GM18861 (cell line): ENCODE measurements at regions not wholly inside any gene's neighbourhood (a gene's known extent, or its start where the extent isn't known, plus 50 kb on each side); places are given as distances from the start of the nearest gene placed in this dataset.
A peak's percentile ranks its signal among the peaks of the same experiment; 100 is the strongest.
"Not testable (repeated sequence)": the region's sequence is repeated elsewhere in the genome, so short reads cannot be mapped to it uniquely, and the experiment has no call there.

Experiments
- ATAC-seq: cut with Tn5 transposase; IDR thresholded peaks from one replicate; pipeline ENCODE4 v1.9.1; 2021; ENCODE audit not compliant: unreplicated experiment

- ATAC-seq: not testable (repeated sequence)
These were observed 99.8 kb upstream of the GOLGA6L22 start for GRCh38 chr15:22358932-22359331.

DNA sequence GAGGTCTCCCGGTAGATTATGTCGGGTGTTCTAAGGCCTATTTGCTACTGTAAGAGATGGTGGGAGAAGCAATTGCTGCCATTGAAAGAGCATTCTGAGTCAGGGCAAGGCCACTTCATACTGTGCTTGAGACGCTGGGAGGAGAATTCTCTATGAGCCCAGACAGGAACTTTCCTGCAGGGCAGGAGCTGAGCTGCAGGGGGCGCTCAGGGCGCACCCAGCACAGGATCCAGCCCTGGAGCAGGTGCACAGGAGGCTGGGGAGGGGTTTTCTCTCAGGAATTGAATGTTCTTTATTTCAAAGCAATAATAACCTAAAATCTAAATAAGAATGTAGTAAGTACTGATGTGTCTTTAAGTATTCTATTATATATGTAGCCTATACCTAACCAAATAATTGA, 99.1 kb upstream of the GOLGA6L22 start:
- ATAC-seq: peak; percentile 68

GRCh38 chr15:22360696-22361095, 98.0 kb upstream of the GOLGA6L22 start:
- not testable (repeated sequence) for ATAC-seq

DNA sequence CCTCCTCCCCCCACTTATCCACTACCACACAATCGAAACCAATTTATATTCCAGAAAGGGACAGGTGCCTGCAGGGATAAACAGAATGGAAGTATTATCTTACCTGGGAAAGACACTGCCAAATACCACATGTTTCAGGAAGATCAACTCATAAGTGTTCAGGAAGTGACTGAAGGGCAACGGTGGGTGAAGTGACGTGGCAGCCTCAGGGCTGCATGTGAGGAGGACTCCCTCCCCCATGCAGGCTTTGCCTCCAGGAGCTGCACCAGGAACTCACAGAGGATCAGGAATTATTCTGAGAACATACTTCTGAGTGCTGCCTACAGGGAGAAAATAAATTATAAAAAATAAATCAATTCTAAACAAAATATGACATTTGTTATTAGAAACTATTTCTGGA, 96.2 kb upstream of the GOLGA6L22 start:
- ATAC-seq: not testable (repeated sequence)

DNA sequence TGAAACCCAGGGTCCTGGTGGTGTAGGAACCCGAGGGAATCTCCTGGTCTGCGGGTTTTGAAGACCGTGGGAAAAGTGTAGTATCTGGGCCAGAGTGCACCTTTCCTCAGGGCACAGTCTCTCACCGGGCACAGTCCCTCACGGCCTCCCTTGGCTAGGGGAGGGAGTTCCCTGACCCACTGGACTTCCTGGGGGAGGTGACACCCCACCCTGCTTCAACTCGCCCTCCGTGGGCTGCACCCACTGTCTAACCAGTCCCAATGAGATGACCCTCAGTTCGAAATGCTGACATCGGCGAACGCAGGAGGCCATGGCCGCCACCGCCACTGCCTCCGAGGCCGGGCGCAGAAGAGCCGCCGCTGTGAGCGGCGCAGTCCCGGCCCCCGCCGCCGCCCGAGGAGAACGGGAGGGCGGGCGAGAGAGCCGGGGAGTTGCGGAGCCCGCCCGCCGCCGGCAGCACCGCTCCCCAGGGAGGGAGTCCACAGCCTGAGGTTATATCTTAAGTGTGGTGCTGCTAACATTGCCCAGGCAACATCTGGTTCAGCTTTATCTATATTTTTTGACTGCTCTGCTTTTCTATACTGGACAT, 87.4 kb upstream of the GOLGA6L22 start:
- not testable (repeated sequence) for ATAC-seq

DNA sequence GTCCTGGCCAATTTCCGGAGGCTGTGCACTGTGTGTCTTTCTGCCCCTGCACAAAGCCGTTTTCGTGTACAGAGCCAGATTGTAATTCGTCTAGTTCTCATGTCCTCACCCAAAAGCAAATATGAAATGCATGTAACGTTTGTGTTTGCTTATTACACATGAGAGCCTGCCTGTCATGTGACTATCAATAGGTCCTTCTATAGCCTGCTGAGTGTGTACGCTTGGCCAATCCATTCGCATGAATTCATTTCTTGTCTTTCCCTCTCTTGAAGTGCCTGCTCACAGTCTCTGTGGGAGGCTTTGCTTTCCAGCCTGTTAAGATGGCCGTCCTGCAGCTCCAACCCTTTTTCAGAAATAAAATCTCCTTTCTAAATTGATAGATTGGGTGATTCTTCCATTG, 84.2 kb upstream of the GOLGA6L22 start:
- not testable (repeated sequence) for ATAC-seq

DNA sequence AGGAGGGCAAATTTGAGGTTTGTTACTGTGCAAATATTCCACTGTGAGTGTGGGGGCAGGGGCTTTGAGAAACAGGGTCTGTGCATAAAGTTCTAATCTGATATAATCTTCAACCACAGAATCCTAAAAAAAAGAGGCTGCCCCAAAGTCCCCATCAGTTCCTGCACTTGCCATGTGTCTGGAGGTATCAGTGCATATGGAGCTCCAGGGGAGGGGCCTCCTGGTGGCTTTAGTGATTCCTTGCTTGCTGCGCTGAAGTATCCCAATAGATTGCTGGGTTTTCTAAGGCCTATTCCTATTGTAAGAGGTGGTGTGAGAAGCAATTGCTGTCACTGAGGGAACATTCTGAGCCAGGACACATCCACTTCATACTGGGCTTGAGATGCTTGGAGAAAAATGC, 82.9 kb upstream of the GOLGA6L22 start:
- not testable (repeated sequence) for ATAC-seq

- peak; percentile 79 for ATAC-seq
These were observed 80.8 kb upstream of the GOLGA6L22 start for GRCh38 chr15:22377859-22378258.

DNA sequence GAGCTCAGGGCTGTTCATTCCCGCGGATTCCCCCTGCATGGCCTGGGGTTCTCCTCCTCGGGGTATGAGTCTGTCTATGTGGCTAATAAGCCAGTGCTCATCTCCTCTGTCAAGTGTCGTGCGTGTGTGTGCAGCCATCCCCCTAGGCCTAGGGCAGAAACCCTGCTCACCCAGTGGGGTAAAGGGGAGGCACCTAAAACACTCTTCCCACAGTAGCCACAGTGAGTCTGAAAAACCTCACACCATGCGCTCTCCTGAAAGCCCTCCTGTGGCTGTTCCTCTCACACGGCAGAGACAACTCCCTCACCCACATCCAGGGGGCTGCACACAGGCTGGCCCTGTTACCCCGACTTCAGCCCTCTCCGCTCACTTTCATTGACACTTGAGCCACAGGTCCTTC, 71.0 kb upstream of the GOLGA6L22 start:
- not testable (repeated sequence) for ATAC-seq

DNA sequence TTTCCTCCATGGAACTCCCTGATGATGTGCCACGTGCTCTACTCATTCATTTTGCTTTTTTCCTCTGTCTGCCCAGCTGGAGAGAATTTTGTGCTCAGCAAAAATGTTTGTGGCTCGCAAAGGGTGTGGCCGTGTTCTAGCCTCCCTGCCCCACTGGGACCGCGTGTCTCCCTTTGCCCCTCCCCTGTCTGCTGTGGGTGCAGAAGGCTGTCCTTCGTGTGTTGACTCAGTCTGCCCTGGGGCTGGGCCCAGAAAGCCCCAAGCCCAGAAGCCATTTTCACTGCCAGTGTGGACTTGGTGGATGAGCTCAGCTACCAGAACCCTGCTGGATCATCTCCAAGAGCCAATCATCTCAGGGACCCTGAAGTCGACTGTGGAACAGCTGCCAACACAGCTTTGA, 70.3 kb upstream of the GOLGA6L22 start:
- ATAC-seq: not testable (repeated sequence)

DNA sequence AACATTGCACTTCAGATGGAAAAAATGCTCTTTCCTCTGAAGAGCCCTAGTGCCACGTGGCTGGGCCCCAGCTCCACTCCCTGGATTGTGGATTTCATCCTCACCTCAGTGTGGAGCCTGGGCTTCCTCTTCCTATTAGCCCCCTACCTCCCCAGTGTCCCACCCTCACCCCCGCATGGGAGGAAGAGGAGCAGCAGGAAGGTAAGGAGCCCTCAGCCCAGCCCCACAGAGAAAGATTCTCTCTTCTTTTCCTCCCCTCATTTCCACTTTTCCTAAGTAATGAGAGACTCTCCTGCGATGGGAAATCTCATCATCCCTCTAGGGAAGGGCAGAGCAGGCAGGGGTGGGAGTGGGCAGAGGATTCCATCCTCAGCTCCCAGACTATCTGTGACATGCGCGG, 57.5 kb upstream of the GOLGA6L22 start:
- ATAC-seq: not testable (repeated sequence)

DNA sequence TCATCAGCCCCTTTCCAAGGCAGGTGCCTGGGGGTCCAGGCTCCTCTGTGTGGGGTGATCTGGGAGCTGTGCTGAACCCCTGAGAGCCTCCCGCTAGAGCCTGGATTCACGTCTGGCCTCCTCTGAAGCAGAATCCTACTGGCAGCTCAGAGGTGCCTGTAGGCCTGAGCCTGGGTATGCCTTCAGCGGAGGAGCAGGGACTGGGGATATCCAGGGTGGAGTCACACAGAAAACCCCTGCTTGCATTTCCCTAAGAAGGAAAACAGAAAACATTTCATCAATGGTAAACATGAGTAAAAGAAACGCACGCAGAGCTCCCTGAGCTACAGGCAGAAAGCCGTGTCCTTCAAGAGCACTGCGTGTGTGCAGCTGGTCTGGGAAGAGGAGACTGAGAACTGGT, 57.0 kb upstream of the GOLGA6L22 start:
- ATAC-seq: not testable (repeated sequence)

GRCh38 chr15:22405765-22406164, 52.9 kb upstream of the GOLGA6L22 start:
- ATAC-seq: not testable (repeated sequence)
